ENCODE measurements at regions not wholly inside any gene's neighbourhood (a gene's known extent, or its start where the extent isn't known, plus 50 kb on each side); places are given as distances from the start of the nearest gene placed in this dataset.

- TF ChIP-seq, protein P1, sequence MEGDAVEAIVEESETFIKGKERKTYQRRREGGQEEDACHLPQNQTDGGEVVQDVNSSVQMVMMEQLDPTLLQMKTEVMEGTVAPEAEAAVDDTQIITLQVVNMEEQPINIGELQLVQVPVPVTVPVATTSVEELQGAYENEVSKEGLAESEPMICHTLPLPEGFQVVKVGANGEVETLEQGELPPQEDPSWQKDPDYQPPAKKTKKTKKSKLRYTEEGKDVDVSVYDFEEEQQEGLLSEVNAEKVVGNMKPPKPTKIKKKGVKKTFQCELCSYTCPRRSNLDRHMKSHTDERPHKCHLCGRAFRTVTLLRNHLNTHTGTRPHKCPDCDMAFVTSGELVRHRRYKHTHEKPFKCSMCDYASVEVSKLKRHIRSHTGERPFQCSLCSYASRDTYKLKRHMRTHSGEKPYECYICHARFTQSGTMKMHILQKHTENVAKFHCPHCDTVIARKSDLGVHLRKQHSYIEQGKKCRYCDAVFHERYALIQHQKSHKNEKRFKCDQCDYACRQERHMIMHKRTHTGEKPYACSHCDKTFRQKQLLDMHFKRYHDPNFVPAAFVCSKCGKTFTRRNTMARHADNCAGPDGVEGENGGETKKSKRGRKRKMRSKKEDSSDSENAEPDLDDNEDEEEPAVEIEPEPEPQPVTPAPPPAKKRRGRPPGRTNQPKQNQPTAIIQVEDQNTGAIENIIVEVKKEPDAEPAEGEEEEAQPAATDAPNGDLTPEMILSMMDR (IDR thresholded peaks at IDR 0.05) = no peak
- TF ChIP-seq POLR2A (IDR thresholded peaks at IDR 0.05) = no peak
- TF ChIP-seq POLR2AphosphoS5 (IDR thresholded peaks at IDR 0.05; ENCODE audit: insufficient read depth in 1 of 2, low read depth in 1 of 2) = no peak
Observed at GRCh38 chr2:153717060-153717459, 154.7 kb upstream of the GALNT13 start.

Data from vagina (tissue), 2 donors.